Parathyroid adenoma (tissue), 2 donors: ENCODE measurements at regions not wholly inside any gene's neighbourhood (a gene's known extent, or its start where the extent isn't known, plus 50 kb on each side); places are given as distances from the start of the nearest gene placed in this dataset.

Experiments
- H2AFZ ChIP-seq: fragments of 300-600 bp; sonication (generic); one replicate; pipeline ENCODE4 v1.7.0; 2017; ENCODE audit warnings: antibody characterized with exemption, mild to moderate bottlenecking
- H3K27ac ChIP-seq: fragments of 300-600 bp; sonication (generic); one replicate; pipeline ENCODE4 v1.7.0; 2017
- H3K27me3 ChIP-seq: fragments of 300-600 bp; sonication (generic); one replicate; pipeline ENCODE4 v1.7.0; 2017; ENCODE audit warnings: low read length; ENCODE audit not compliant: control insufficient read depth, insufficient read depth
- H3K36me3 ChIP-seq: fragments of 300-600 bp; sonication (generic); one replicate; pipeline ENCODE4 v1.7.0; 2017; ENCODE audit warnings: low read length; ENCODE audit not compliant: control insufficient read depth, insufficient read depth
- H3K4me1 ChIP-seq: fragments of 300-600 bp; sonication (generic); one replicate; pipeline ENCODE4 v1.7.0; 2017; ENCODE audit warnings: control low read depth
- H3K4me2 ChIP-seq: fragments of 300-600 bp; sonication (generic); one replicate; pipeline ENCODE4 v1.7.0; 2017; ENCODE audit warnings: low read length
- H3K4me3 ChIP-seq: fragments of 300-600 bp; sonication (generic); one replicate; pipeline ENCODE4 v1.7.0; 2017; ENCODE audit warnings: low read depth, low read length
- H3K79me2 ChIP-seq: fragments of 300-600 bp; sonication (generic); one replicate; pipeline ENCODE4 v1.7.0; 2017; ENCODE audit warnings: control low read depth
- H3K9ac ChIP-seq: fragments of 300-600 bp; sonication (generic); one replicate; pipeline ENCODE4 v1.7.0; 2017; ENCODE audit warnings: mild to moderate bottlenecking
- H3K9me3 ChIP-seq: fragments of 300-600 bp; sonication (generic); one replicate; pipeline ENCODE4 v1.7.0; 2017; ENCODE audit warnings: low read length; ENCODE audit not compliant: control insufficient read depth
- TF ChIP-seq, protein P1 (sequence below): fragments of 300-600 bp; sonication (generic); IDR thresholded peaks from one replicate; pipeline ENCODE4 v1.7.0; 2017; ENCODE audit warnings: antibody characterized with exemption, mild to moderate bottlenecking
- donor health status: primary hyperparathyroidism.

DNA sequence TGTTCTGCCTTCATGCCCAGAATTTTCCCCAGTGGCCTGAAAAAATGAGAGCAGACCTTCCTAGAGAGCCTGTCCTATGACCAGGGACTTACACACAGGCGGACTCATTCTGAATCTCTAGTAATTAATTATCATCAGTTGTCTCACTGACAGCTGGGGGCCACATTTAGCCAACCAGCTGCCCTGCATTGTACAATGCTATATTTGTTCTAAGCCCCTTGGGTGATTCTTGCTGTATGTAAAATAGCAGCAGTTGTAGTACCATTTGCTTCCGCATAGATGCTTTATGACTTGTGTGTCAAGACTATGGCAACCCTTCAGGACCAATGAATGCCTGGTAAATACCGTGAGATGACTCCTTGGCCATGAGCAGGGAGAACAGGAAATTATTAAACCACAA is 415.4 kb upstream of the SEMA6A start:
- no peaks in the 10 kb centered on the region for H3K4me1 ChIP-seq
- no peak overlapping the region for H3K27ac ChIP-seq
- no peak overlapping the region for H2AFZ ChIP-seq
- no peaks in the 10 kb centered on the region for H3K79me2 ChIP-seq
- H3K36me3 ChIP-seq: no peaks in the 10 kb centered on the region
- TF ChIP-seq, protein P1, sequence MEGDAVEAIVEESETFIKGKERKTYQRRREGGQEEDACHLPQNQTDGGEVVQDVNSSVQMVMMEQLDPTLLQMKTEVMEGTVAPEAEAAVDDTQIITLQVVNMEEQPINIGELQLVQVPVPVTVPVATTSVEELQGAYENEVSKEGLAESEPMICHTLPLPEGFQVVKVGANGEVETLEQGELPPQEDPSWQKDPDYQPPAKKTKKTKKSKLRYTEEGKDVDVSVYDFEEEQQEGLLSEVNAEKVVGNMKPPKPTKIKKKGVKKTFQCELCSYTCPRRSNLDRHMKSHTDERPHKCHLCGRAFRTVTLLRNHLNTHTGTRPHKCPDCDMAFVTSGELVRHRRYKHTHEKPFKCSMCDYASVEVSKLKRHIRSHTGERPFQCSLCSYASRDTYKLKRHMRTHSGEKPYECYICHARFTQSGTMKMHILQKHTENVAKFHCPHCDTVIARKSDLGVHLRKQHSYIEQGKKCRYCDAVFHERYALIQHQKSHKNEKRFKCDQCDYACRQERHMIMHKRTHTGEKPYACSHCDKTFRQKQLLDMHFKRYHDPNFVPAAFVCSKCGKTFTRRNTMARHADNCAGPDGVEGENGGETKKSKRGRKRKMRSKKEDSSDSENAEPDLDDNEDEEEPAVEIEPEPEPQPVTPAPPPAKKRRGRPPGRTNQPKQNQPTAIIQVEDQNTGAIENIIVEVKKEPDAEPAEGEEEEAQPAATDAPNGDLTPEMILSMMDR: no peak
- no peaks in the 10 kb centered on the region for H3K9me3 ChIP-seq
- H3K27me3 ChIP-seq: no peaks in the 10 kb centered on the region
- no peak overlapping the region for H3K9ac ChIP-seq
- H3K4me3 ChIP-seq: no peak overlapping the region
- no peak overlapping the region for H3K4me2 ChIP-seq

DNA sequence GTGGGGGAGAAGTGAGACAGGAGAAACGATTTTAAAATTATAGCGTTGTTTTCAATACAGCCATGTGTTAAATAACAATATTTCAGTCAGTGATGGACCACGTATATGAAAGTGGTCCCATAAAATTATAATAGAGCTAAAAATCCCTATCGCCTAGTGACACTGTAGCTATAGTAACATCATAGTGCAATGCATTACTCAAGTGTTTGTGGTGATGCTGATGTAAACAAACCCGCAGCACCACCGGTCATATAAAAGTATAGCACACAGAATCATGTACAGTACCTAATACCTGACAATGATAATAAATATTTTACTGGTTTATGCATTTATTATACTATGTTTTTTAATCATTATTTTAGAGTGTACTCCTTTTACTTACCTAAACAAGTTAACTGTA is 407.4 kb upstream of the SEMA6A start:
- H3K4me3 ChIP-seq: no peak overlapping the region
- H3K36me3 ChIP-seq: no peaks in the 10 kb centered on the region
- no peaks in the 10 kb centered on the region for H3K79me2 ChIP-seq
- H3K9me3 ChIP-seq: no peaks in the 10 kb centered on the region
- no peak overlapping the region for H2AFZ ChIP-seq
- TF ChIP-seq, protein P1: no peak
- H3K4me1 ChIP-seq: no peaks in the 10 kb centered on the region
- H3K9ac ChIP-seq: no peak overlapping the region
- H3K4me2 ChIP-seq: no peak overlapping the region
- no peak overlapping the region for H3K27ac ChIP-seq
- H3K27me3 ChIP-seq: no peaks in the 10 kb centered on the region

DNA sequence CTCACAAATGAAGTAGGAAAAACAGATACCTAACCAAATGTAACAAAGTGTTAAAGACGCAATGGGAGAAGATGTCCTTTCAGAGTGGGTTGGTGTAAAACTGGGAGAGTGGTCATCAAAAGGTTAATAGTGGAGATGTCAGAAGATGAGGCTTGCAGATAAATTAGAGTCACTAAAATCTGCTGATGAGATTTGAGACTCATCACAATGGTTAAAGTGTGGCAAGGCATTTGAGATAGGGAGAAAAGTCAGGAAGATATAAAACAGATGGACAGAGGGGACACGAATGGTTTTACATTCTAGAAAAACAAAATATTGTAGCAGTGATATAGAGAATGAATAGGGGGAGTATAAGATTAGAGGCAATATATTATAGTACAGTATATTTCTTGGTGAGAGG is 406.0 kb upstream of the SEMA6A start:
- TF ChIP-seq, protein P1: no peak
- H2AFZ ChIP-seq: no peak overlapping the region
- H3K27ac ChIP-seq: no peak overlapping the region
- H3K27me3 ChIP-seq: no peaks in the 10 kb centered on the region
- H3K9me3 ChIP-seq: no peaks in the 10 kb centered on the region
- H3K36me3 ChIP-seq: no peaks in the 10 kb centered on the region
- no peak overlapping the region for H3K4me3 ChIP-seq
- H3K9ac ChIP-seq: no peak overlapping the region
- H3K79me2 ChIP-seq: no peaks in the 10 kb centered on the region
- no peaks in the 10 kb centered on the region for H3K4me1 ChIP-seq
- no peak overlapping the region for H3K4me2 ChIP-seq

DNA sequence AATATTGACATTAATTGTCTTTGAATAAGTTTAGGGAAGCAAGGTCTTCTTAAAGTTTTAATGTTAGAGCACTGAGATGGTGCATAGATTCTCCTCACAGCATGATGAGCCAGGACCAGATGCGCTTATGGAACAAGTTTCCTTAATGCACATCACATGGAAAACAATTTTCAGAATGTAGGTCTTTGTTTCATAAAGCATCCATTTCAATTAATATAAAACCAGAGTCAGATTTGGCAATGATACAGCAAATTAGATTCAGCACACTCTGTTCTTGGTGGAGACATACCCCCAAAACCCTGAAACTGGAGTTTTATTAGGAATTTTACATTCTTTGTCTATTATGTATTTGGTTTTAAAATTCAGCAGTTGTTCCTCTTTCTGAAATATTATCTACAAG is 402.1 kb upstream of the SEMA6A start:
- TF ChIP-seq, protein P1: no peak

DNA sequence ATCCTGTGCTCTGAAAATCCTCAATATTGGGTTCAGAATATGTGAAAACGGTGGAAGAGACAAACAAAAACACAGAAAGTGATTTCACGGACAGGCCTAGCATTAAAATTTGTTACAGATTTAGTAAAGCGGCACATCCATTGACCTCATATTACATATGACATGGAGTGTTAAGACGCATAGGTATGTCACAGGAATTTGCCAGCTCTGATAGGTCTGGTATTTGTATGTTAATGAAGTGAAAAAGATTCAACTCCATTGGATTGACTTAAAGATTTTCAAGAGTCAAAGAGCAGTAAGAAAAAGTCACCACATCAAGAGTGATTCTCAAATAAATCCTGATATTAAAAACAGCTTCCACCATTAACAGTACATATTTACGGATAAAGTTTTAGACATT is 396.5 kb upstream of the SEMA6A start:
- no peak overlapping the region for H2AFZ ChIP-seq
- H3K9me3 ChIP-seq: no peaks in the 10 kb centered on the region
- H3K27ac ChIP-seq: no peak overlapping the region
- H3K4me1 ChIP-seq: no peaks in the 10 kb centered on the region
- no peaks in the 10 kb centered on the region for H3K36me3 ChIP-seq
- TF ChIP-seq, protein P1: no peak
- no peaks in the 10 kb centered on the region for H3K79me2 ChIP-seq
- H3K27me3 ChIP-seq: no peaks in the 10 kb centered on the region
- no peak overlapping the region for H3K9ac ChIP-seq
- H3K4me3 ChIP-seq: no peak overlapping the region
- H3K4me2 ChIP-seq: no peak overlapping the region

More for the DNA sequence above, 402.1 kb upstream of the SEMA6A start:
- Histone ChIP-seq H3K4me1 (no peaks in the 10 kb centered on the region), H3K27me3 (no peaks in the 10 kb centered on the region), H3K4me3 (no peak overlapping the region), H2AFZ (no peak overlapping the region), H3K9me3 (no peaks in the 10 kb centered on the region), H3K9ac (no peak overlapping the region), H3K79me2 (no peaks in the 10 kb centered on the region), H3K4me2 (no peak overlapping the region), H3K27ac (no peak overlapping the region), H3K36me3 (no peaks in the 10 kb centered on the region)
